ENCODE measurements at regions not wholly inside any gene's neighbourhood (a gene's known extent, or its start where the extent isn't known, plus 50 kb on each side); places are given as distances from the start of the nearest gene placed in this dataset.

DNA sequence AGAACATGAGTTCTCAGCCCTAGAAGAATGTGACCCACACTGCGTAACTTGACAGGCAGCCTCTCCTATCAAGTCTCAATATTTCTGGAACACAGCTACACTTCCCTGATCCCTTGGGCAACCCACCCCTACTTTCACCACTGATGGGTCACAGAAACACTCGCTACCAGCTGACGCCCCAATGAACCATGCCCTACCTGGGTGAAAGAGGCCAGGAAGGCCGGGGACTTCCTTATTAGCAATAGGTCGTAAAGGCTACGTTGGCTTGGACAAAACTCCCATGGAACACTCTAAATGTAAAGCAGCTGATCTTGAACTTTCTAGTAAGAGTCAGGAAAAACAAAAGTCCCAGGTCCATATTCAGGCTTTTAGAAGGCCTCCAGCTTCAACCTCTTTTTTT is 202.3 kb upstream of the KCTD7 start:
- H3K4me3 ChIP-seq (ENCODE audit: low read length) = no peak overlapping the region
- intact Hi-C loops (cut with micrococcal nuclease) = no loop called here
- H3K4me2 ChIP-seq (ENCODE audit: low read length) = no peak overlapping the region
- H3K27me3 ChIP-seq (ENCODE audit: low read length) = no peaks in the 10 kb centered on the region
- H3K9me3 ChIP-seq (ENCODE audit: low read length) = no peaks in the 10 kb centered on the region
- POLR2A ChIA-PET (ENCODE audit: unreplicated experiment) = no interaction called here
- no peaks in the 10 kb centered on the region for H3K9me2 ChIP-seq (replicated peaks; ENCODE audit: low read length)
- no peak overlapping the region for H3K27ac ChIP-seq (ENCODE audit: low read length)
- no peak for DNase-seq
- peaks cover 9% of the 10 kb centered on the region; the same call in 1 of the 2 replicates for H3K4me1 ChIP-seq (ENCODE audit: insufficient read depth, low read length)
- no peaks in the 10 kb centered on the region for H4K20me1 ChIP-seq (ENCODE audit: low read length)
- no peaks in the 10 kb centered on the region for H3K79me2 ChIP-seq (ENCODE audit: low read length)
- H3K9ac ChIP-seq (ENCODE audit: low read length) = no peak overlapping the region
- no TSS peak for BruUV-seq (replicated peaks)
- H3F3A ChIP-seq (ENCODE audit: low read length, unreplicated experiment) = no peaks in the 10 kb centered on the region
- no peak for ATAC-seq
- CTCF ChIA-PET = no interaction called here
- H3K36me3 ChIP-seq (ENCODE audit: low read depth, low read length) = no peaks in the 10 kb centered on the region
- TF ChIP-seq, protein P1, sequence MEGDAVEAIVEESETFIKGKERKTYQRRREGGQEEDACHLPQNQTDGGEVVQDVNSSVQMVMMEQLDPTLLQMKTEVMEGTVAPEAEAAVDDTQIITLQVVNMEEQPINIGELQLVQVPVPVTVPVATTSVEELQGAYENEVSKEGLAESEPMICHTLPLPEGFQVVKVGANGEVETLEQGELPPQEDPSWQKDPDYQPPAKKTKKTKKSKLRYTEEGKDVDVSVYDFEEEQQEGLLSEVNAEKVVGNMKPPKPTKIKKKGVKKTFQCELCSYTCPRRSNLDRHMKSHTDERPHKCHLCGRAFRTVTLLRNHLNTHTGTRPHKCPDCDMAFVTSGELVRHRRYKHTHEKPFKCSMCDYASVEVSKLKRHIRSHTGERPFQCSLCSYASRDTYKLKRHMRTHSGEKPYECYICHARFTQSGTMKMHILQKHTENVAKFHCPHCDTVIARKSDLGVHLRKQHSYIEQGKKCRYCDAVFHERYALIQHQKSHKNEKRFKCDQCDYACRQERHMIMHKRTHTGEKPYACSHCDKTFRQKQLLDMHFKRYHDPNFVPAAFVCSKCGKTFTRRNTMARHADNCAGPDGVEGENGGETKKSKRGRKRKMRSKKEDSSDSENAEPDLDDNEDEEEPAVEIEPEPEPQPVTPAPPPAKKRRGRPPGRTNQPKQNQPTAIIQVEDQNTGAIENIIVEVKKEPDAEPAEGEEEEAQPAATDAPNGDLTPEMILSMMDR (conservative IDR thresholded peaks at IDR 0.05; ENCODE audit: low read depth, low read length) = no peak
- TF ChIP-seq EZH2 (IDR thresholded peaks at IDR 0.05; ENCODE audit: low read length, unreplicated experiment) (no peak), EZH2phosphoT487 (IDR thresholded peaks at IDR 0.05; ENCODE audit: borderline replicate concordance, low read length) (no peak)
- H2AFZ ChIP-seq (ENCODE audit: low read length) = no peak overlapping the region

DNA sequence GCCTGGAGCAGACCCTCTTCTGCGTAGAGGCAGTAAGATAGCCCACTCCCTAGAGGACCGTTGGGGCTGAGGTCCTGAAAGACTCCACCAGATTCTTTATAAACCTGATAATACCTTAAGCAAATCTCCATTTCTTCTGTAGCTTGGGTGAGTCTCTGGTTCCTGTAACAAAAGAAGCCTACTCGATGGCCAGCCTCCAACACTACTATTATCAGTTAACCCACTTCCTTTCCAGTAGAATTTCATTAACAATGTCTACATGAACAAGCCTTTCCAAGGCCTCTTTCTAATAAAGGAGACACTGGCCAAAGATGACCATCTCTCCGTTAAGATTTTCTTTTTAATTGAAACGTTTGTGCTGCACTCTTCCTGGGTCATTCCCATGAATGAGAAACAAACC is 201.7 kb upstream of the KCTD7 start:
- POLR2A ChIA-PET (ENCODE audit: unreplicated experiment) = no interaction called here

GRCh38 chr7:66427956-66428355 is 200.7 kb upstream of the KCTD7 start:
- Histone ChIP-seq H2AFZ (ENCODE audit: low read length) (no peak overlapping the region), H3K4me1 (ENCODE audit: insufficient read depth, low read length) (peaks cover 9% of the 10 kb centered on the region; the same call in 1 of the 2 replicates), H3F3A (ENCODE audit: low read length, unreplicated experiment) (no peaks in the 10 kb centered on the region), H3K27ac (ENCODE audit: low read length) (no peak overlapping the region), H3K27me3 (ENCODE audit: low read length) (no peaks in the 10 kb centered on the region), H3K9ac (ENCODE audit: low read length) (no peak overlapping the region), H3K9me2 (replicated peaks; ENCODE audit: low read length) (no peaks in the 10 kb centered on the region), H3K4me2 (ENCODE audit: low read length) (no peak overlapping the region), H3K36me3 (ENCODE audit: low read depth, low read length) (no peaks in the 10 kb centered on the region), H3K9me3 (ENCODE audit: low read length) (no peaks in the 10 kb centered on the region), H3K79me2 (ENCODE audit: low read length) (no peaks in the 10 kb centered on the region), H4K20me1 (ENCODE audit: low read length) (no peaks in the 10 kb centered on the region), H3K4me3 (ENCODE audit: low read length) (no peak overlapping the region)
- no peak for TF ChIP-seq EZH2 (IDR thresholded peaks at IDR 0.05; ENCODE audit: low read length, unreplicated experiment)
- TF ChIP-seq EZH2phosphoT487 (IDR thresholded peaks at IDR 0.05; ENCODE audit: borderline replicate concordance, low read length) = no peak
- TF ChIP-seq, protein P1 (conservative IDR thresholded peaks at IDR 0.05; ENCODE audit: low read depth, low read length) = no peak
- DNase-seq (no peak), ATAC-seq (no peak)
- no TSS peak for BruUV-seq (replicated peaks)
- intact Hi-C loops (cut with micrococcal nuclease) = no loop called here
- CTCF ChIA-PET = no interaction called here
- POLR2A ChIA-PET (ENCODE audit: unreplicated experiment) = no interaction called here

More for the DNA sequence above, 201.7 kb upstream of the KCTD7 start:
- no peak overlapping the region for H3K9ac ChIP-seq (ENCODE audit: low read length)
- H3K79me2 ChIP-seq (ENCODE audit: low read length) = no peaks in the 10 kb centered on the region
- H3K9me3 ChIP-seq (ENCODE audit: low read length) = no peaks in the 10 kb centered on the region
- no peak overlapping the region for H3K4me2 ChIP-seq (ENCODE audit: low read length)
- H3K27ac ChIP-seq (ENCODE audit: low read length) = no peak overlapping the region
- no peak for TF ChIP-seq EZH2phosphoT487 (IDR thresholded peaks at IDR 0.05; ENCODE audit: borderline replicate concordance, low read length)
- TF ChIP-seq, protein P1 (conservative IDR thresholded peaks at IDR 0.05; ENCODE audit: low read depth, low read length) = no peak
- TF ChIP-seq EZH2 (IDR thresholded peaks at IDR 0.05; ENCODE audit: low read length, unreplicated experiment) = no peak
- H3K4me3 ChIP-seq (ENCODE audit: low read length) = no peak overlapping the region
- H4K20me1 ChIP-seq (ENCODE audit: low read length) = no peaks in the 10 kb centered on the region
- intact Hi-C loops (cut with micrococcal nuclease) = no loop called here
- H3K9me2 ChIP-seq (replicated peaks; ENCODE audit: low read length) = no peaks in the 10 kb centered on the region
- no peaks in the 10 kb centered on the region for H3K36me3 ChIP-seq (ENCODE audit: low read depth, low read length)
- CTCF ChIA-PET = no interaction called here
- no TSS peak for BruUV-seq (replicated peaks)
- ATAC-seq (no peak), DNase-seq (no peak)
- no peak overlapping the region for H2AFZ ChIP-seq (ENCODE audit: low read length)
- H3K27me3 ChIP-seq (ENCODE audit: low read length) = no peaks in the 10 kb centered on the region
- H3F3A ChIP-seq (ENCODE audit: low read length, unreplicated experiment) = no peaks in the 10 kb centered on the region
- H3K4me1 ChIP-seq (ENCODE audit: insufficient read depth, low read length) = peaks cover 9% of the 10 kb centered on the region; the same call in 1 of the 2 replicates
